ENCODE measurements at regions not wholly inside any gene's neighbourhood (a gene's known extent, or its start where the extent isn't known, plus 50 kb on each side); places are given as distances from the start of the nearest gene placed in this dataset.

DNA sequence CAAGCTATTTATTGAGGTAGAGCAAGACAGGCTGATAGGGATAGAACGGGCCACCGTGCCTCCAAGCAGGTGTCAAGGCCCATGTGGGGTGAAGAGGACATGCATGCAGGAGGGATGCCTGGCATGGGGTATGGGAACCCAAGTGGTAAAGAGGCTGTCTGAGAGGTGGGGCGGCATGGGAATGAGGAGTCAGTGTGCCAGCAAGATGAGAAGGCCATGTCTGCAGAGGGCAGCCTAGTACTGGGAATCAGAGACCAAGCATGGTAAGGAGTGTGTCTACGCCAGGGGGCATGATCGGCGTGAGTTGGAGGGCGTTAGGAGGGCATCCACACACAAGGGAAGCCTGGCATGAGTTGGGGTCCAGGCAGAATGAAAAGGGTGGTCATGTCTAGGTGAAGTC, 303.7 kb upstream of the PLD5 start:
- ATAC-seq (no peak), DNase-seq (no peak)
- Histone ChIP-seq H3K27ac (no peak overlapping the region), H3K27me3 (ENCODE audit: low read depth) (no peaks in the 10 kb centered on the region), H3K36me3 (no peaks in the 10 kb centered on the region), H3K9me3 (no peaks in the 10 kb centered on the region), H3K4me1 (no peaks in the 10 kb centered on the region), H3K4me3 (no peak overlapping the region)
- TF ChIP-seq, protein P1, sequence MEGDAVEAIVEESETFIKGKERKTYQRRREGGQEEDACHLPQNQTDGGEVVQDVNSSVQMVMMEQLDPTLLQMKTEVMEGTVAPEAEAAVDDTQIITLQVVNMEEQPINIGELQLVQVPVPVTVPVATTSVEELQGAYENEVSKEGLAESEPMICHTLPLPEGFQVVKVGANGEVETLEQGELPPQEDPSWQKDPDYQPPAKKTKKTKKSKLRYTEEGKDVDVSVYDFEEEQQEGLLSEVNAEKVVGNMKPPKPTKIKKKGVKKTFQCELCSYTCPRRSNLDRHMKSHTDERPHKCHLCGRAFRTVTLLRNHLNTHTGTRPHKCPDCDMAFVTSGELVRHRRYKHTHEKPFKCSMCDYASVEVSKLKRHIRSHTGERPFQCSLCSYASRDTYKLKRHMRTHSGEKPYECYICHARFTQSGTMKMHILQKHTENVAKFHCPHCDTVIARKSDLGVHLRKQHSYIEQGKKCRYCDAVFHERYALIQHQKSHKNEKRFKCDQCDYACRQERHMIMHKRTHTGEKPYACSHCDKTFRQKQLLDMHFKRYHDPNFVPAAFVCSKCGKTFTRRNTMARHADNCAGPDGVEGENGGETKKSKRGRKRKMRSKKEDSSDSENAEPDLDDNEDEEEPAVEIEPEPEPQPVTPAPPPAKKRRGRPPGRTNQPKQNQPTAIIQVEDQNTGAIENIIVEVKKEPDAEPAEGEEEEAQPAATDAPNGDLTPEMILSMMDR (IDR thresholded peaks at IDR 0.05) = no peak
- intact Hi-C loops (cut with DNase I) = no loop called here

DNA sequence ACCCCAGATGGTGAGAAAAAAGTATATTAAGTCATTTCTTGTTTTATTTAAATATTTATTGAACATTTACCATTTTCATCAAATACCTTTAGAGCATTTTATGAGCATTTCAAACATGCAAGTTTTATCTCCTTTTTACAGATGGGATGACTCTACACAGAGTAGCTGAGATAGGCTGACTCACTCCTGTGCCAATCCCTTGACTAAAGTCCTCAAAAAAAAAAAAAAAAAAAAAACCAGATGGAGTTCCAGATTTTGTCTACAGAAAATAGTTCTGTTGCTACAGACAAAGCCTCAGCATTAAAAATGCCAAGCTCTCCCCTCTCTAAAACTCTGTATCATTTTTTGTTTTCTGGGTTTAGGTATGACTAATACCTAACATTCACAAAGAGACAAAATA, 303.0 kb upstream of the PLD5 start:
- intact Hi-C loops (cut with DNase I) = no loop called here
- no peaks in the 10 kb centered on the region for H3K9me3 ChIP-seq
- ATAC-seq (no peak), DNase-seq (no peak)
- no peak overlapping the region for H3K27ac ChIP-seq
- TF ChIP-seq, protein P1 (IDR thresholded peaks at IDR 0.05) = no peak
- H3K4me1 ChIP-seq = no peaks in the 10 kb centered on the region
- H3K36me3 ChIP-seq = no peaks in the 10 kb centered on the region
- H3K4me3 ChIP-seq = no peak overlapping the region
- H3K27me3 ChIP-seq (ENCODE audit: low read depth) = no peaks in the 10 kb centered on the region

- Histone ChIP-seq H3K9me3 (no peaks in the 10 kb centered on the region), H3K4me3 (no peak overlapping the region), H3K36me3 (no peaks in the 10 kb centered on the region), H3K4me1 (no peaks in the 10 kb centered on the region), H3K27me3 (ENCODE audit: low read depth) (no peaks in the 10 kb centered on the region), H3K27ac (no peak overlapping the region)
- intact Hi-C loops (cut with DNase I) = no loop called here
- ATAC-seq = no peak
- TF ChIP-seq, protein P1 (IDR thresholded peaks at IDR 0.05) = no peak
- DNase-seq = no peak
Measured at GRCh38 chr1:242826701-242827336, 302.3 kb upstream of the PLD5 start.

GRCh38 chr1:242824435-242824834, 299.9 kb upstream of the PLD5 start:
- H3K4me3 ChIP-seq = no peak overlapping the region
- no peaks in the 10 kb centered on the region for H3K36me3 ChIP-seq
- DNase-seq = no peak
- H3K27me3 ChIP-seq (ENCODE audit: low read depth) = no peaks in the 10 kb centered on the region
- TF ChIP-seq, protein P1 (IDR thresholded peaks at IDR 0.05) = no peak
- H3K27ac ChIP-seq = no peak overlapping the region
- intact Hi-C loops (cut with DNase I) = no loop called here
- no peaks in the 10 kb centered on the region for H3K9me3 ChIP-seq
- no peaks in the 10 kb centered on the region for H3K4me1 ChIP-seq
- no peak for ATAC-seq

DNA sequence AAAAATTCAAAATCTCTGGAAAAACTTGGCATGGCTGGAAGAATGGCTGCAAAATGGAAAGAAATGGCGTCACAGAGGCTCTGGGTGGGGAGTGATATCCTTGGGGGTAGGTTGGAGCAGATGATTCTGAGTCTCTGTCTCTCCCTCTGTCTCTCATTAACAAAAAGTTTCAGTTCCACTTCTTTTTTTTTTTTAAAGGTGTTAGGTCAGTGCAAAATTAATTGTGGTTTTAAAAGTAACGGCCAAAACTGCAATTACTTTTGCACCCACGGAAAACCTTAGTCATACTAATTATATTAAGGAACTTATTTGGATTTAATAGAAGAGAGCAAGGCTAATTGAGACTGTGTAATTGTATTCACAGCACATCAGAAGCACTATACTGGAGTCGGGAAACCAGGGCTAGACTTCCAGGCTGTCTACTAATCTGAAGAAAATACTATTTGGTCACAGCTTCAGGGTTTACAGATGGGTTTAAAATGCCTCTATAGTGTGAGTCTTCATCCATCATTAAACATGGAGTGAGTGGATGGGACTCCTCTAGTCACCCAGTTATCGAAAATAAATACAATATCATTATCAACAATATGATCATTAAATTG, 289.1 kb upstream of the PLD5 start:
- Histone ChIP-seq H3K27ac (no peak overlapping the region), H3K27me3 (ENCODE audit: low read depth) (no peaks in the 10 kb centered on the region), H3K4me1 (no peaks in the 10 kb centered on the region), H3K9me3 (no peaks in the 10 kb centered on the region), H3K4me3 (no peak overlapping the region), H3K36me3 (no peaks in the 10 kb centered on the region)
- DNase-seq (no peak), ATAC-seq (no peak)
- intact Hi-C loops (cut with DNase I) = no loop called here
- TF ChIP-seq, protein P1 (IDR thresholded peaks at IDR 0.05) = no peak

Data from lower lobe of right lung (tissue), 2 donors.